ENCODE measurements at regions not wholly inside any gene's neighbourhood (a gene's known extent, or its start where the extent isn't known, plus 50 kb on each side); places are given as distances from the start of the nearest gene placed in this dataset.

DNA sequence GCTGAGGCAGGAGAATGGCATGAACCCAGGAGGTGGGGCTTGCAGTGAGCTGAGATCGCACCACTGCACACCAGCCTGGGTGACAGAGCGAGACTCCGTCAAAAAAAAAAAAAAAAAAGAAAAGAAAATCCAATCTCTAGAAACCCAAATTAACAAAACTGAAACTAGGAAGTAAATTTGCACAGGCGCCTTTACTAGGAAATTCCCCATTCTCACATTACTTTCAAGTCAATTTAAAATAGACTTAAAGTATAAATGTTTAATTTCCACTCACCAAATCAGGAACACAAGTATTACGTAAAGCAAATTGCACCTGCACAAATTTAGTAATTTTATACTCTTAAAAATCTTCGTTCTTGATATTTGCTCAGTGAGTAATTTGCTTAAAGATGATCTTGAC, 67.8 kb upstream of the BCAR3 start:
- H3K4me1 Mint-ChIP-seq, result peaks cover 47% of the 10 kb centered on the region
- H3K9me3 Mint-ChIP-seq (ENCODE audit: low read depth), result peaks cover 3% of the 10 kb centered on the region
- CTCF ChIA-PET, result interaction anchor here (0.9 to 1.6 kb wide), 2 partner anchors 8 to 62 kb away, joined by 3 to 4 read pairs; no protein-coding TSS in a partner anchor
- no peak overlapping the region for H3K27ac Mint-ChIP-seq
- DNase-seq (no peak), ATAC-seq (no peak)
- peaks cover 10% of the 10 kb centered on the region for H3K36me3 Mint-ChIP-seq
- H3K4me3 Mint-ChIP-seq, result no peak overlapping the region
- peaks cover 13% of the 10 kb centered on the region for H3K27me3 Mint-ChIP-seq

DNA sequence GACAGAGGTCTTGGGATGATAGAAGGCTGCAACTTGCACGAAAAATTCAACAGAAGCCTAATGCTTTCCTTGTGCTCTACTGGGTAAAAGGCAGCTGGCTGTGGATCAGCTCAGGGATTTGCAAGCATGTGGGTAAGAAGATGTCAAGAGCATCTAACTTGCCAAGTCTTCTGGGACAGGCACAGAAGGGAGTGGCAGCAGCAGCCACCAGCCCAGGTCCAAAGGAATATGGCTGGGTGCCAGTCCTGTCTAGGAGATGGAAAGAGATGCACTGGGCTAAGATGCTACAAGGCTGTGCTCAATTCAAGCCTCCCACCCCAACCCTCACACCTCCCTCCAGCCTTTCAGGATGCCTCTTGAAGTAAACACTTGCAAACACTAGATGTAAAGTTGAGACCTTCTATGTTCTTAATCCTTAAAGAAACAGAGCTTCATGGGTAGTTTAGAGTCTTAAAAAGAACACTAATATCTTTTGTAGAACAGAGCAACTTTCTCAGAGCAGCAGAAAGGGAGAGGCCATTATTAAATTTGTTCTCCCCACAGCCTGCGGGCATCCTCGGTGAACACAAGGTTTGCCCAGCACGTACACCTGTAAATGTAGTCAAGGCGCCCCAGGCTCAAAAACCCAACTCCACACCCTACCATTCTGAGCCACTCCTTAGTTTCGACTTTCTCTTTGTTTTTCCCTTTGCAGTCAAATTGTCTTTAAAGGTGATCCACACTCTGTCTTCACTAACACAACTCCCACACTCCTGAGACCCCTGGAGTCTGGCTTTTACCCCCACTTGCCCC, 64.6 kb upstream of the BCAR3 start:
- Mint-ChIP-seq H3K27me3 (peaks cover 13% of the 10 kb centered on the region), H3K27ac (no peak overlapping the region), H3K9me3 (ENCODE audit: low read depth) (peaks cover 3% of the 10 kb centered on the region), H3K4me3 (no peak overlapping the region), H3K36me3 (peaks cover 10% of the 10 kb centered on the region), H3K4me1 (peaks cover 22% of the 10 kb centered on the region)
- ATAC-seq (no peak), DNase-seq (no peak)
- CTCF ChIA-PET, result interaction anchor here (1.3 to 2.1 kb wide), 2 partner anchors 9 to 67 kb away, joined by 4 read pairs; no protein-coding TSS in a partner anchor

DNA sequence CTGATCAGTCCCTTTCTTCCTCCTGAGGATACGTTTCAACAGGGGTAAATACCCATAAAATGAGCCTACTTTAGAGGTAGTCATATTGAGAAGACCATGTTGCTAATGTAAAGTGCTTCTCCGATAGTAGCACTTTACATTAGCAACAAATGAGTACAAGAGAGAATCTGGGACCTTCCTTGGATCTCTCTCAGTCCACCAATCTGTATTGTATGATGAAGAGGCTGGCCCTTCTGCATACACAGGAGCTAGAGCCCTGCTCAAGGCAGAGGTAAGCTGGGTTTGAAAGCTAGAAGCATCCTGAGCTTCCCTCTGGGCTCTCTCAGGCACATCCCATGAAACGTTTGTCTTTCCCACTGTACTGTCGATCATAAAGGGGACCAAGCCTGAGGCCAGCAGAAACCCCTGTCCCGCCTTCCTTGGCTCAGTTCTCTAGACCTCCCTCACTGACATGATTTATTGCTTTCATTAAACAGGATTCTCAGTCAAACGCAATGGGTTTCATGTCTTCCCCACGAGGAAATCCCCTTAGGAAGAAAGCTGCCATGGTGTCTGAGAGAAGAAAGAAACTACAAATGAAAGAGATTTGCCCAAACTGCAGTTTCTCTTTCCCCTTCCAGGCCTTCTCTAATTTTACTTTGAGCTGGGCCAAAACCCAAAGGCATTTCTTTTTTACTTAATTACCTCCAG, 62.8 kb upstream of the BCAR3 start:
- peaks cover 3% of the 10 kb centered on the region for H3K9me3 Mint-ChIP-seq (ENCODE audit: low read depth)
- no peak overlapping the region for H3K27ac Mint-ChIP-seq
- ATAC-seq, result no peak
- CTCF ChIA-PET, result interaction anchor here (2.1 kb wide), 1 partner anchor 10 kb away, joined by 4 read pairs; no protein-coding TSS in a partner anchor
- H3K36me3 Mint-ChIP-seq, result peaks cover 10% of the 10 kb centered on the region
- no peak for DNase-seq
- H3K4me1 Mint-ChIP-seq, result peaks cover 8% of the 10 kb centered on the region
- no peak overlapping the region for H3K4me3 Mint-ChIP-seq
- peaks cover 13% of the 10 kb centered on the region for H3K27me3 Mint-ChIP-seq

DNA sequence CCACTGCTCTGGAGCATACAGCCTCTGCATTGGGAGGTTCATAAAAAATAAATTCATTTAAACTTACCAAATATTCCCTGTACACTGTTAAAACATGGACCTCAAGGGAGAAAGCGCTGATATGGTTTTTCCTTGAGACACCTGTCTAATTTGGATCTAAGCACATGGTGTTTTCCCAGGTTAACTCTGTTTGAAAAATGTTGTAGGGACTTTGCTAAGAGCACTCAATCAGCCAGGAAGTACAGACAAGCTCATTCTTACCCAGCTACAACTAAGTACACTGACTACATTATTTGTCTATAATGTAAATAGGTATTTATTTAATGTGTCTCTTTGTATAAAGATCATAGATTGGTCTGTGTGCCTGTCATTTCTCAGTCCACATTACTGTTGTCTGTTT, 61.8 kb upstream of the BCAR3 start:
- H3K4me1 Mint-ChIP-seq, result peaks cover 8% of the 10 kb centered on the region
- no peak overlapping the region for H3K27ac Mint-ChIP-seq
- DNase-seq, result no peak
- no peak overlapping the region for H3K4me3 Mint-ChIP-seq
- peaks cover 10% of the 10 kb centered on the region for H3K36me3 Mint-ChIP-seq
- peaks cover 13% of the 10 kb centered on the region for H3K27me3 Mint-ChIP-seq
- H3K9me3 Mint-ChIP-seq (ENCODE audit: low read depth), result peaks cover 3% of the 10 kb centered on the region
- no peak for ATAC-seq
- CTCF ChIA-PET, result no interaction called here

GRCh38 chr1:93740601-93741031, 59.0 kb upstream of the BCAR3 start:
- no peak for DNase-seq
- Mint-ChIP-seq H3K4me3 (no peak overlapping the region), H3K36me3 (no peaks in the 10 kb centered on the region), H3K27me3 (no peaks in the 10 kb centered on the region), H3K27ac (no peak overlapping the region), H3K9me3 (ENCODE audit: low read depth) (no peaks in the 10 kb centered on the region), H3K4me1 (peaks cover 8% of the 10 kb centered on the region)
- CTCF ChIA-PET, result interaction anchor here (0.7 kb wide), 1 partner anchor 73 kb away, joined by 3 read pairs; no protein-coding TSS in a partner anchor
- ATAC-seq, result no peak

DNA sequence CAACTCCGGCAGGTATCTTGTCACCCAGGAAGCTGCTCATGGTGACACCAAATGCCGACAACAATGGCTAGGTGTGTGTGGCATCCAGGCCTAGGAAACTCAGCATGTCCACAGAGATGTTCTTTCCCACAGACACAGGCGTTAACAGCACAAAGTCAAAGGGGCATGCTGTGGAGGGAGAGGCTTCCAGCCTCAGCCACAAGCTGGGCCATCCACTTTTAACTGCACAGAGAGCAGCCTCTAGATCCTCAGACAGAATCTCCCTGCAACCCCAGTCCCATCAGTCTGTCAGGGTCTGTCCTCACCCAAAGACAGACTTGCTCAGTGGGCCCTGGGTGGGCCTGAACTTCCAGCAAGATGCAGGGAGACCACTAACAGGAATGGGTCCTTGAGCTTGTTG, 58.5 kb upstream of the BCAR3 start:
- CTCF ChIA-PET, result interaction anchor here (0.7 kb wide), 1 partner anchor 73 kb away, joined by 3 read pairs; no protein-coding TSS in a partner anchor
- no peaks in the 10 kb centered on the region for H3K36me3 Mint-ChIP-seq
- no peak overlapping the region for H3K4me3 Mint-ChIP-seq
- H3K9me3 Mint-ChIP-seq (ENCODE audit: low read depth), result no peaks in the 10 kb centered on the region
- peaks cover 6% of the 10 kb centered on the region for H3K4me1 Mint-ChIP-seq
- H3K27me3 Mint-ChIP-seq, result no peaks in the 10 kb centered on the region
- H3K27ac Mint-ChIP-seq, result no peak overlapping the region
- no peak for DNase-seq
- no peak for ATAC-seq

DNA sequence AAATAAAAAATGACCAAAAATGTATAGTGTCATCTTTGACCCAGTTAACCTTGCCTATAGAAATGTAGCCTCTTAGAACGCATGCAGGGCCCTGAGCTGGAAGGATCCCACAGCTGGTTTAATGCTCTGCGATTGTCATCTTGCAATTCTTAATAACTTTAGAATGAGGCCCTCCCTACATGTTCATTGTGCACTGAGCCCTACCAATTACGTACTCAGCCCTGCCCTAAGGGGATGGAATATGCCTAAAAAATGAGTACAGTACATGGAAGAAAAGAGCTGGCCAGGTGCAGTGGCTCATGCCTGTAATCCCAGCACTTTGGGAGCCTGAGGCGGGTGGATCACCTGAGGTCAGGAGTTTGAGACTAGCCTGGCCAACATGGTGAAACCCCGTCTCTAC, 57.8 kb upstream of the BCAR3 start:
- no peaks in the 10 kb centered on the region for H3K27me3 Mint-ChIP-seq
- no peaks in the 10 kb centered on the region for H3K36me3 Mint-ChIP-seq
- no peaks in the 10 kb centered on the region for H3K4me1 Mint-ChIP-seq
- ATAC-seq, result no peak
- H3K9me3 Mint-ChIP-seq (ENCODE audit: low read depth), result no peaks in the 10 kb centered on the region
- no peak for DNase-seq
- CTCF ChIA-PET, result no interaction called here
- H3K27ac Mint-ChIP-seq, result no peak overlapping the region
- H3K4me3 Mint-ChIP-seq, result no peak overlapping the region

- Mint-ChIP-seq H3K36me3 (no peaks in the 10 kb centered on the region), H3K4me1 (no peaks in the 10 kb centered on the region), H3K9me3 (ENCODE audit: low read depth) (no peaks in the 10 kb centered on the region), H3K27ac (no peak overlapping the region), H3K4me3 (no peak overlapping the region), H3K27me3 (no peaks in the 10 kb centered on the region)
- CTCF ChIA-PET, result no interaction called here
- no peak for DNase-seq
- no peak for ATAC-seq
Measured at GRCh38 chr1:93738926-93739325, 57.3 kb upstream of the BCAR3 start.

GRCh38 chr1:93738075-93738622, 56.5 kb upstream of the BCAR3 start:
- CTCF ChIA-PET, result no interaction called here
- no peak overlapping the region for H3K4me3 Mint-ChIP-seq
- no peak for ATAC-seq
- H3K27ac Mint-ChIP-seq, result no peak overlapping the region
- H3K27me3 Mint-ChIP-seq, result no peaks in the 10 kb centered on the region
- no peak for DNase-seq
- no peaks in the 10 kb centered on the region for H3K36me3 Mint-ChIP-seq
- H3K4me1 Mint-ChIP-seq, result no peaks in the 10 kb centered on the region
- no peaks in the 10 kb centered on the region for H3K9me3 Mint-ChIP-seq (ENCODE audit: low read depth)

- no peaks in the 10 kb centered on the region for H3K9me3 Mint-ChIP-seq (ENCODE audit: low read depth)
- H3K4me1 Mint-ChIP-seq, result no peaks in the 10 kb centered on the region
- no peaks in the 10 kb centered on the region for H3K36me3 Mint-ChIP-seq
- H3K27ac Mint-ChIP-seq, result no peak overlapping the region
- ATAC-seq (no peak), DNase-seq (no peak)
- CTCF ChIA-PET, result interaction anchor here (1.6 kb wide), 1 partner anchor 109 kb away, joined by 4 read pairs; no protein-coding TSS in a partner anchor
- no peak overlapping the region for H3K4me3 Mint-ChIP-seq
- no peaks in the 10 kb centered on the region for H3K27me3 Mint-ChIP-seq
Measured at GRCh38 chr1:93735722-93736121, 54.1 kb upstream of the BCAR3 start.

DNA sequence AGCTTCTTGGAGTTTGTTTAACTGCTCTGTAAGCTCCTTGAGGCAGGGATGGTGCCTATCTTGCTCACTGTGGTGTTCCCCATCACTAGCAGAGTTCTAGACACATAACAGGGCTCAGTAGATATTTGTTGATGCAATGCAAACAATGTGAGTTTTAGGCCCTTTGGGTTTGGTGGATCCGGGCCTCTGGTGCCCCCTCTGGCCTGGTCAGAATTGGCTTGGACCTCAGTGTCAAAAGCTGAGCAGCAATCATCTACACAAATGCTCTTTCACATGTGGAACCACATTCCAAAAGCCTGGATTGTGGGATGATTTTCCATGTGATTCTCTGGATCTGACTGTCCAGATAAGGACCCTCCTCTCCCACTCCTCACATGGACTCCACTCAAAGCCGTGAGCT, 53.4 kb upstream of the BCAR3 start:
- no peaks in the 10 kb centered on the region for H3K27me3 Mint-ChIP-seq

GRCh38 chr1:93733340-93733739, 51.7 kb upstream of the BCAR3 start:
- no peaks in the 10 kb centered on the region for H3K9me3 Mint-ChIP-seq (ENCODE audit: low read depth)
- CTCF ChIA-PET, result no interaction called here
- H3K4me3 Mint-ChIP-seq, result no peak overlapping the region
- no peaks in the 10 kb centered on the region for H3K36me3 Mint-ChIP-seq
- DNase-seq, result no peak
- no peak overlapping the region for H3K27ac Mint-ChIP-seq
- H3K4me1 Mint-ChIP-seq, result no peaks in the 10 kb centered on the region
- no peak for ATAC-seq
- H3K27me3 Mint-ChIP-seq, result no peaks in the 10 kb centered on the region

More for the DNA sequence above, 53.4 kb upstream of the BCAR3 start:
- ATAC-seq (no peak), DNase-seq (no peak)
- no peaks in the 10 kb centered on the region for H3K4me1 Mint-ChIP-seq
- no peak overlapping the region for H3K4me3 Mint-ChIP-seq
- no peaks in the 10 kb centered on the region for H3K36me3 Mint-ChIP-seq
- H3K9me3 Mint-ChIP-seq (ENCODE audit: low read depth), result no peaks in the 10 kb centered on the region
- H3K27ac Mint-ChIP-seq, result no peak overlapping the region
- CTCF ChIA-PET, result interaction anchor here (1.0 to 1.6 kb wide), 2 partner anchors 109 to 111 kb away, joined by 3 to 4 read pairs; no protein-coding TSS in a partner anchor

DNA sequence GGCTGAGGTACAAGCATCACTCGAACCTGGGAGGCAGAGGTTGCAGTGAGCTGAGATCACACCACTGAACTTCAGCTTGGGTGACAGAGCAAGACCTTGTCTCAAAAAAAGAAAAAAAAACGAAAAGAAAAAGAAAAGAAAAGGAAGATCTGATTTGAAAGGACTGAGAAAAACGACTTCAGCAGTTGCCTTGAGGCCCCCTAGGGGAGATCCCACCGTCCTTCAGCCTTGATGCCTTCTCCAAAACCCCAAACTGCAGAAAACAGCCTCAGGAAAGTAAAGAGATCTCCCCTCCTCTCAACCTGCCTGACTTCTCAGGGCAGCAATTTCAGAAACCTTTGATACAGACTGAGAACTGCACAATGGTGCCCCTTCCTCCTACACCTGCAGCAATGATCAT, 50.9 kb upstream of the BCAR3 start:
- CTCF ChIA-PET, result no interaction called here
- Mint-ChIP-seq H3K4me3 (no peak overlapping the region), H3K36me3 (no peaks in the 10 kb centered on the region), H3K27ac (no peak overlapping the region), H3K4me1 (no peaks in the 10 kb centered on the region), H3K27me3 (no peaks in the 10 kb centered on the region), H3K9me3 (ENCODE audit: low read depth) (no peaks in the 10 kb centered on the region)
- ATAC-seq (no peak), DNase-seq (no peak)

Data from activated CD8-positive, alpha-beta memory T cell treated with anti-CD3 and anti-CD28 coated beads, Interleukin-2, amount 10 ng/mL, durations not matched to agents 7 days and 5 days (primary cell).